ENCODE measurements at regions not wholly inside any gene's neighbourhood (a gene's known extent, or its start where the extent isn't known, plus 50 kb on each side); places are given as distances from the start of the nearest gene placed in this dataset.

GRCh38 chr10:36872702-36873393 lies 252.6 kb upstream of the ANKRD30A start:
- TF ChIP-seq, protein P1, sequence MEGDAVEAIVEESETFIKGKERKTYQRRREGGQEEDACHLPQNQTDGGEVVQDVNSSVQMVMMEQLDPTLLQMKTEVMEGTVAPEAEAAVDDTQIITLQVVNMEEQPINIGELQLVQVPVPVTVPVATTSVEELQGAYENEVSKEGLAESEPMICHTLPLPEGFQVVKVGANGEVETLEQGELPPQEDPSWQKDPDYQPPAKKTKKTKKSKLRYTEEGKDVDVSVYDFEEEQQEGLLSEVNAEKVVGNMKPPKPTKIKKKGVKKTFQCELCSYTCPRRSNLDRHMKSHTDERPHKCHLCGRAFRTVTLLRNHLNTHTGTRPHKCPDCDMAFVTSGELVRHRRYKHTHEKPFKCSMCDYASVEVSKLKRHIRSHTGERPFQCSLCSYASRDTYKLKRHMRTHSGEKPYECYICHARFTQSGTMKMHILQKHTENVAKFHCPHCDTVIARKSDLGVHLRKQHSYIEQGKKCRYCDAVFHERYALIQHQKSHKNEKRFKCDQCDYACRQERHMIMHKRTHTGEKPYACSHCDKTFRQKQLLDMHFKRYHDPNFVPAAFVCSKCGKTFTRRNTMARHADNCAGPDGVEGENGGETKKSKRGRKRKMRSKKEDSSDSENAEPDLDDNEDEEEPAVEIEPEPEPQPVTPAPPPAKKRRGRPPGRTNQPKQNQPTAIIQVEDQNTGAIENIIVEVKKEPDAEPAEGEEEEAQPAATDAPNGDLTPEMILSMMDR (IDR thresholded peaks at IDR 0.05; ENCODE audit: low read depth, low read length): no peak
- no peak for TF ChIP-seq POLR2A (IDR thresholded peaks at IDR 0.05; ENCODE audit: extremely low read depth, insufficient read length)
- TF ChIP-seq MAX (IDR thresholded peaks at IDR 0.05; ENCODE audit: low read depth, low read length): no peak
